Right hindlimb (tissue), 1 donor: ENCODE measurements at regions not wholly inside any gene's neighbourhood (a gene's known extent, or its start where the extent isn't known, plus 50 kb on each side); places are given as distances from the start of the nearest gene placed in this dataset.
A peak's percentile ranks its signal among the peaks of the same experiment; 100 is the strongest.

ENCODE experiments used
- DNase-seq: peaks from one replicate; pipeline ENCODE4 v3.0.0-alpha.2; 2018

- DNase-seq, result no peak
Measured at GRCh38 chr22:48551716-48552268, 1275.9 kb downstream of the BRD1 start.

- DNase-seq, result no peak
Measured at GRCh38 chr22:48551061-48551460, 1276.6 kb downstream of the BRD1 start.

- no peak for DNase-seq
Measured at GRCh38 chr22:48548391-48548790, 1279.3 kb downstream of the BRD1 start.

- no peak for DNase-seq
Measured at GRCh38 chr22:48547971-48548370, 1279.7 kb downstream of the BRD1 start.

GRCh38 chr22:48546653-48547424 lies 1280.8 kb downstream of the BRD1 start:
- no peak for DNase-seq

- no peak for DNase-seq
Measured at GRCh38 chr22:48545987-48546386, 1281.7 kb downstream of the BRD1 start.

GRCh38 chr22:48541401-48542098 lies 1286.1 kb downstream of the BRD1 start:
- DNase-seq, result no peak

- DNase-seq, result no peak
Measured at GRCh38 chr22:48539261-48539660, 1288.4 kb downstream of the BRD1 start.

GRCh38 chr22:48538291-48538820 lies 1289.3 kb downstream of the BRD1 start:
- no peak for DNase-seq

- no peak for DNase-seq
Measured at GRCh38 chr22:48537343-48537680, 1290.4 kb downstream of the BRD1 start.

GRCh38 chr22:48536541-48537342 lies 1290.9 kb downstream of the BRD1 start:
- DNase-seq, result peak; percentile 41

GRCh38 chr22:48535868-48536540 lies 1291.7 kb downstream of the BRD1 start:
- DNase-seq, result no peak

- no peak for DNase-seq
Measured at GRCh38 chr22:48534395-48534958, 1293.2 kb downstream of the BRD1 start.

- no peak for DNase-seq
Measured at GRCh38 chr22:48532986-48533385, 1294.7 kb downstream of the BRD1 start.

- DNase-seq, result peak; percentile 37
Measured at GRCh38 chr22:48531761-48532435, 1295.8 kb downstream of the BRD1 start.

GRCh38 chr22:48531108-48531507 lies 1296.6 kb downstream of the BRD1 start:
- no peak for DNase-seq

- no peak for DNase-seq
Measured at GRCh38 chr22:48530666-48531065, 1297.0 kb downstream of the BRD1 start.

GRCh38 chr22:48528221-48528915 lies 1299.3 kb downstream of the BRD1 start:
- DNase-seq, result no peak

- DNase-seq, result no peak
Measured at GRCh38 chr22:48523761-48524160, 1303.9 kb downstream of the BRD1 start.

GRCh38 chr22:48523091-48523490 lies 1304.6 kb downstream of the BRD1 start:
- DNase-seq, result no peak

- DNase-seq, result no peak
Measured at GRCh38 chr22:48522271-48522670, 1305.4 kb downstream of the BRD1 start.
